ENCODE measurements at regions not wholly inside any gene's neighbourhood (a gene's known extent, or its start where the extent isn't known, plus 50 kb on each side); places are given as distances from the start of the nearest gene placed in this dataset.

DNA sequence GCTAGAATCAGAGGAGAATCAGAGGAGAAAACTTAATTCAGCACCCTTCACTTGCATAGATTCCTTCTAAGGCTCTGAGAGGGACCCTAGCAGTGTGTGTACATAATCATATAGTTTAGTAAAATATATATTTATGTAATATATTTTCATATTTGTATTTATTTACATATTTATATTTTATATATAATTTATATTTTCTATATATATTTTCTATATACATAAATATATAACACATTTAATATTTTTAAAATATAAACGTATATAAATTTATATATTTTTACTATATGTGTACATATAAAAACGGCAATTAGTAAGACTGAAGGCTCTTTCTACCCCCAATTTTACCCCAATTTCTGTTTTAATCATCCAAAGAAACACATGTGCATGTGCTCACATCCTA, 80.3 kb downstream of the NXPE2 start:
- Histone ChIP-seq H3K27ac (no peak overlapping the region), H3K9me3 (replicated peaks in 1 of 11) (no peaks in the 10 kb centered on the region)

DNA sequence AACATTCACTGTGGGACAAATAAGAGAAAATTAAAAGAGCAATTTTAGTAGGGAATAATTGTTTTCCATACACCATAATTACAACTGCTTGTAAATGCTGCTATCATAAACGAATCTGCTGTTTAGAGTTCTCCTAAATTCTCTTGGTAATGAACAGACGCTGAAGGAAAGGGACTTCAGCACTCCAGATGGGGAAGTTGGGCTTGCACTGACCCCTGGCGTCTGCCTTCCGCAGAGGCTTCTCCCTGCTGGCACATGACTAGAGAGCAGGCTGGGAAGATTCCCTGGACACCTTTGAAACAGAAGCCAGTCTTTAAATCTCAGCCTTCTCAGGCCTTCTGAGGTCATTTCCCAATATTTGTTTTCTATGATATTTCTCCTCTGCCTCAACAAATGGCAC, 84.1 kb downstream of the NXPE2 start:
- H3K4me1 ChIP-seq: no peaks in the 10 kb centered on the region
- H3K4me2 ChIP-seq: no peak overlapping the region
- H3K27ac ChIP-seq: no peak overlapping the region
- H3K9ac ChIP-seq: no peak overlapping the region
- H3K36me3 ChIP-seq: no peaks in the 10 kb centered on the region
- H3K9me3 ChIP-seq (replicated peaks in 1 of 11): no peaks in the 10 kb centered on the region
- H3K4me3 ChIP-seq: no peak overlapping the region
- H4K20me1 ChIP-seq: no peaks in the 10 kb centered on the region
- TF ChIP-seq Cebpa-rat (IDR thresholded peaks at IDR 0.05): no peak
- no peaks in the 10 kb centered on the region for H3K27me3 ChIP-seq

More for the DNA sequence above, 80.3 kb downstream of the NXPE2 start:
- Histone ChIP-seq H3K4me3 (no peak overlapping the region), H3K27me3 (no peaks in the 10 kb centered on the region), H3K4me1 (no peaks in the 10 kb centered on the region), H3K9ac (no peak overlapping the region), H3K4me2 (no peak overlapping the region), H4K20me1 (no peaks in the 10 kb centered on the region), H3K36me3 (no peaks in the 10 kb centered on the region)
- TF ChIP-seq Cebpa-rat (IDR thresholded peaks at IDR 0.05): no peak

DNA sequence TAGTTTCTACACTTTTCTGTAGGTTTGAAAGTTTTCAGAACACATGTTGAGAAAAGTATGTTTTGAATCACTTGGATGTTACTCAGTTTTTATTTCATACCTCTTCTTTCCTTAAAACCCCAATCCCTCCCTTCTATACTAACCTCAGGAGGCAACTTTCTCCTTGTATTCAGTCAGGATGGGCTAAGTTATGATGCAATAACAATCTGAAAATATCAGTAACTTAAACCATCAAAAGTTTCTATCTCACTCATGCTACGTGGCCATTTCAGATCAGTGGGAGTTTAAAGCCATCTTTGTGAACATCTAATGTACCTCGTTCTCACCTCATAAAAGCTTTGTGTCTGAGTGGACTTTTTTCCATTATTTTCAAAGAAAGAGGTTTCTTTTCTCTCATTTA, 86.2 kb downstream of the NXPE2 start:
- H3K9ac ChIP-seq: no peak overlapping the region
- no peaks in the 10 kb centered on the region for H3K27me3 ChIP-seq
- no peak for TF ChIP-seq Cebpa-rat (IDR thresholded peaks at IDR 0.05)
- no peak overlapping the region for H3K4me3 ChIP-seq
- 0 out of 22 replicates have a peak, but pooled peaks cover 0 to under 1% (median 0%) of the 10 kb centered on the region in 11 experiments for H3K9me3 ChIP-seq (replicated peaks in 1 of 11)
- H3K27ac ChIP-seq: no peak overlapping the region
- H3K4me1 ChIP-seq: no peaks in the 10 kb centered on the region
- no peaks in the 10 kb centered on the region for H4K20me1 ChIP-seq
- no peaks in the 10 kb centered on the region for H3K36me3 ChIP-seq
- H3K4me2 ChIP-seq: no peak overlapping the region

DNA sequence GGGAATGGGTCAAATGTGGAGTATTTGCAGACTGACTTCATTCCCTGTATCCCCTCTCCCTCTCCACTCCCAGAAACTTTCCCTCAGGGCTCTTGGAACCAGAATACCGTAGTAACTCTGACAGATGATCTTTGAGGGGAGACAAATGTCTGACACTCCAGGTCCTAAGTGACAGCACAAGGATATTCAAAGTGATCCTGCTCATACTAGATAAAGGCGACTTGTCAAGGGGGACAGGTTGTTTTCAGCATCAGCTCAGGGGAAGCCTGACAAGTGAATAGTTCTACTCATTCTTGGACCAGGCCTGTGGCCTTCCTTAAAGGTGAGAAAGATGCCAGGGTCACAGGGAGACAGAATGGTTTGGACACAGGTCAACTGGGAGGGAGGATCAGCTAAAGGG, 92.8 kb downstream of the NXPE2 start:
- no peak overlapping the region for H3K4me2 ChIP-seq
- no peak for TF ChIP-seq Cebpa-rat (IDR thresholded peaks at IDR 0.05)
- 0 out of 22 replicates have a peak, but pooled peaks cover 0 to 3% (median 0%) of the 10 kb centered on the region in 11 experiments for H3K9me3 ChIP-seq (replicated peaks in 1 of 11)
- H3K9ac ChIP-seq: no peak overlapping the region
- peaks cover 0 to 16% (median 13%) of the 10 kb centered on the region in 10 experiments; a peak in 14 of 20 replicates for H3K4me1 ChIP-seq
- H3K4me3 ChIP-seq: no peak overlapping the region
- H3K27ac ChIP-seq: no peak overlapping the region
- H3K36me3 ChIP-seq: no peaks in the 10 kb centered on the region
- no peaks in the 10 kb centered on the region; a peak in 1 of 22 replicates for H4K20me1 ChIP-seq
- no peaks in the 10 kb centered on the region for H3K27me3 ChIP-seq

DNA sequence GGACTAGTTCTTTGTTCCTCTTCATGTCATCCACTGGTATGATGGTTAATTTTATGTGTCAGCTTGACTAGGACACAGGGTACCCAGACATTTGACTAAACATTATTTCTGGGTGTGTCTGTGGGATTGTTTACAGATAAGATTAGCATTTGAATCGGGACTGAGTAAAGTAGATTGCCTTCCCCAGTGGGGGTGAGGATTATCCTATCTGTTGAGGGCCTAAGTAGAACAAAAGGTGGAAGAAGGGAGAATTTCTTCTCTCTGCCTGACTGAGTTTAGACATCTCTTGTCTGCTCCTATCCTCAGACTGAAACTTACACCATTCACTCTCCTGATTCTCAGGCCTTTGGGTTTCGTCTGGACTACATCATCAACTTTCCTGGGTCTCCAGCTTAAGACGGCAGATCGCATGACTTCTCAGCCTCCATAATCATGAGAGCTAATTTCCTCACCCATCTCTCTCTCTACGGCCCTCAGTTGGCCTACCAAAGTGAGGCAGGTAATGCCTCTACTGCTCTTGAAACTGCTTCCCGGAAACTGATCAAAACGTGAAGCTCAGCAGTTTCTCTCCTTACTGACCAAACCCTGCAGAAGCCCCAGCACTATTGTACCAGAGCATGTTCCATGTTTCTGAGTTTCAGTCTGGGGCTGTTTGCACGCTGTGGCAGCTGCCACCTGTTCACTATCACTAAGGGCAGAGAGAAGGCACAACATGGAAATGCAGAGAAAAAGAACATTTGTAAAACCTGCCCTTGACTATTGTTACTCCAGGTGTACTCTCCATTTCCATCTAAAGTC, 95.4 kb downstream of the NXPE2 start:
- Histone ChIP-seq H3K9me3 (replicated peaks in 1 of 11) (0 out of 22 replicates have a peak, but pooled peaks cover 0 to 3% (median 0%) of the 10 kb centered on the region in 11 experiments), H3K27ac (no peak overlapping the region), H4K20me1 (no peaks in the 10 kb centered on the region; a peak in 1 of 22 replicates), H3K36me3 (no peaks in the 10 kb centered on the region), H3K27me3 (no peaks in the 10 kb centered on the region), H3K4me2 (no peak overlapping the region), H3K4me1 (peaks cover 0 to 30% (median 22%) of the 10 kb centered on the region in 10 experiments; a peak in 14 of 20 replicates), H3K9ac (no peak overlapping the region), H3K4me3 (no peak overlapping the region)
- TF ChIP-seq Cebpa-rat (IDR thresholded peaks at IDR 0.05): no peak

DNA sequence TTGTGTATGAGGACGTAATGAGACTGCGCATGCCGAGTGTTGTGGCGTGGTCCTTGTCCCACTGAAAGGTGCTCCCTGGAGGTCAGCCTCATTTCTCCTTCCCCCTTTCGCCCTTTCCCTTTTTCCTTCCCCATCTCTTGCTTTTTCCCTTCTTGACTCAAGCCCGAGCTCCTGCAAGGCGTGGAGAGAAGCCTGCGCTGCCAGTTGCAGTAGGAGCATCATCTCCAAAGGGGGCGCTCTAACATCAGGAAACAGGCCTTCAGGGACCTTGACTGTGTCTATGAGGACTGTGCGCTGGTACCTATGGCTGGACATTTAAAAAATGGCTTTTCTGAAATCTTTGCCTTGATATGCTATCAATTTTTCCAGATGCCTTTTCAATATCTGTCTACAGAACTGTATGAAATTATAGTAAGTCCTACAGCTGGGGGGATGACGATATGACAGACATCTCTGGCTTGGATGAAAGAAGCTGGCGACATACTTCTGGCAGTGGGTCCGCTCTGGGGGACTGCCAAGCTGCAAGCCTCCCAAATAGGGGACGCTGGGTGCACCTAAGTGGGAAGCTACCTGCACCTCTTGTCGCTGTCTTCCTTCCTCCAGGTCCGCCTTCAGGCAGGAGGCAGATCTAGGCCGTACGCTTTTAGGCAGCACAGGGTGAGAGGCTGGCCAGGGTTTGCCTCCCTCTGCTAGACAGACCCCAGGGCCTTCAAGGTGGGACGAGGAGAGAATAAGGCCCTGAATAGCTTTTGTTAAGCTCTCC, 96.5 kb downstream of the NXPE2 start:
- TF ChIP-seq Cebpa-rat (IDR thresholded peaks at IDR 0.05): no peak
- 0 out of 22 replicates have a peak, but pooled peaks cover 0 to under 1% (median 0%) of the 10 kb centered on the region in 11 experiments for H3K9me3 ChIP-seq (replicated peaks in 1 of 11)
- H3K27me3 ChIP-seq: 0 out of 22 replicates have a peak, but pooled peaks cover 0 to 3% (median 0%) of the 10 kb centered on the region in 11 experiments
- H4K20me1 ChIP-seq: no peaks in the 10 kb centered on the region; a peak in 1 of 22 replicates
- H3K4me1 ChIP-seq: peaks cover 6 to 41% (median 32%) of the 10 kb centered on the region in 10 experiments; a peak in 18 of 20 replicates
- H3K4me3 ChIP-seq: no peak overlapping the region
- no peak overlapping the region for H3K27ac ChIP-seq
- H3K4me2 ChIP-seq: peak overlapping the region in 8 of 11 experiments; percentile 8 to 50 (median 42); a peak in 7 of 22 replicates
- H3K9ac ChIP-seq: no peak overlapping the region
- H3K36me3 ChIP-seq: no peaks in the 10 kb centered on the region

DNA sequence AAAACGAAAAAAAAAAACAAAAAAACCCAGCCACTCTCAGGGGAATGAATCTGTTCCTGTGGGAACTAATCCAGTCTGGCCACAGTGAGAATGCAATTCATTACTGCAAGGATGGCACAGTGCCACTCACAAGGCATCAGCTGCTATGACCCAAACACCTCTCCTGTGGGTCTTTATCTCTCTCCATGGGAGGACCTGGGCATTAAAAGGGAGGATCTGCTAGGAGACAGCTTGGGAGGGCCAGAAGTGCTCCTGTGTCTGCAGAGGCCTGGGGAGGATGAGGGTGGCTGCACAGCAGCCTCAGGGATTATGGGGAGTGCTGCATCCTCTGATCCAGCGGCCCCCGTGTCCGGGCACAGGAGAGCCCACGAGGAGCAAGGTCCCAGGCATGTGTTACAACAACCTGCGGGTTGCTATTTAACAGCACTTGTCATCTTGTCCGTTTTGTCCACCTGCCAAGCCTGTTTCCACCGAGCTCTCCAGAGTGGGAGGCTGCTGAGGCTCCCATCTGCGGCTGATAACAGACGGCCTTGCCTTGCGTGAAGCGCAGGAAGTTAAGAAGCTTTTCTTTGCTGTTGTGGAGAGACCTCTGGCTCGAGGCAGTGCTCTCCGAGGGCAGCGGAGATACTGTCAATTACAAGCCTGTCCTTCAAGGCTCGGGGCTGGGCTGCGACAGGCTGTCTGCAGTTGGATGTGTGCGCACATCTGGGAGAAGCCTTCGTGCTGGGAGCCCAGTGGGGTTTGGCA, 97.7 kb downstream of the NXPE2 start:
- Histone ChIP-seq H3K36me3 (no peaks in the 10 kb centered on the region), H4K20me1 (no peaks in the 10 kb centered on the region; a peak in 1 of 22 replicates)
- no peak for TF ChIP-seq Cebpa-rat (IDR thresholded peaks at IDR 0.05)

DNA sequence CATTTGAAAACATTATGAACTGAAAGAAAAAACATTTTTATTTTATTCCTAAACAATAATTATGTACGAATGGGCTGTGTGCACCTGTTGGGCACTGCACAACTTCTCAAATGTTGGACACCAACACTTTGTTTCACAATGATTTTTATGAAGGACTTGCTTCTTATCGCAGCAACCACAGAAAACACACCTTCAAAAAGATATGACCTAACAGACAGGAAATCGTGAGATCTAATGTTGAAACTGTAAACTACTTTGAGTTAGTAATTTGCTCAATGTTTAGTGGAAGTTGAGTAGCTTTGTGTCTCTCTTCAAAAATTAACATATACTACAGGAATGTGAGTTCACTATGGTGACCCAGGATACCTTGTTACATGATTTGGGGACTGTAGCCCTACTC, 98.6 kb downstream of the NXPE2 start:
- peak overlapping the region in 1 of 11 experiments; percentile 14; a peak in 1 of 22 replicates for H3K4me2 ChIP-seq
- peaks cover 12 to 57% (median 47%) of the 10 kb centered on the region in 10 experiments; a peak in 18 of 20 replicates for H3K4me1 ChIP-seq
- H3K9ac ChIP-seq: no peak overlapping the region
- no peak for TF ChIP-seq Cebpa-rat (IDR thresholded peaks at IDR 0.05)
- H3K9me3 ChIP-seq (replicated peaks in 1 of 11): no peaks in the 10 kb centered on the region
- no peaks in the 10 kb centered on the region; a peak in 1 of 22 replicates for H4K20me1 ChIP-seq
- H3K36me3 ChIP-seq: no peaks in the 10 kb centered on the region
- H3K27me3 ChIP-seq: 0 out of 22 replicates have a peak, but pooled peaks cover 0 to 3% (median 0%) of the 10 kb centered on the region in 11 experiments
- no peak overlapping the region for H3K27ac ChIP-seq
- no peak overlapping the region for H3K4me3 ChIP-seq

More for the DNA sequence above, 97.7 kb downstream of the NXPE2 start:
- H3K9me3 ChIP-seq (replicated peaks in 1 of 11): no peaks in the 10 kb centered on the region
- no peak overlapping the region for H3K9ac ChIP-seq
- H3K4me1 ChIP-seq: peaks cover 12 to 53% (median 45%) of the 10 kb centered on the region in 10 experiments; a peak in 18 of 20 replicates
- no peak overlapping the region for H3K27ac ChIP-seq
- 0 out of 22 replicates have a peak, but pooled peaks cover 0 to 3% (median 0%) of the 10 kb centered on the region in 11 experiments for H3K27me3 ChIP-seq
- H3K4me3 ChIP-seq: no peak overlapping the region
- H3K4me2 ChIP-seq: peak overlapping the region in 8 of 11 experiments; percentile 8 to 50 (median 42); a peak in 12 of 22 replicates

All from BLaER1 treated with 17β-estradiol and CSF1 and Interleukin-3, amounts not matched to agents 10 nM and 100 nM (cell line).